Mammary epithelial cell (primary cell): ENCODE measurements at regions not wholly inside any gene's neighbourhood (a gene's known extent, or its start where the extent isn't known, plus 50 kb on each side); places are given as distances from the start of the nearest gene placed in this dataset.

Source experiments
- EZH2 ChIP-seq: IDR thresholded peaks from 2 replicates; pipeline ENCODE4 v1.6.1; 2012; ENCODE audit warnings: low read length, inconsistent platforms, borderline replicate concordance
- TF ChIP-seq, protein P1 (sequence below), 2 donors: IDR thresholded peaks in 1 of 2; conservative IDR thresholded peaks in 1 of 2; 2 replicates each; pipeline ENCODE4 v1.5.1; 2011 to 2012; ENCODE audit warnings: inconsistent platforms in 2 of 2, low read length in 2 of 2, mild to moderate bottlenecking in 2 of 2, control low read depth in 1 of 2, low read depth in 1 of 2; ENCODE audit not compliant: insufficient read depth in 1 of 2; ENCODE audit errors: extremely low read depth in 1 of 2

DNA sequence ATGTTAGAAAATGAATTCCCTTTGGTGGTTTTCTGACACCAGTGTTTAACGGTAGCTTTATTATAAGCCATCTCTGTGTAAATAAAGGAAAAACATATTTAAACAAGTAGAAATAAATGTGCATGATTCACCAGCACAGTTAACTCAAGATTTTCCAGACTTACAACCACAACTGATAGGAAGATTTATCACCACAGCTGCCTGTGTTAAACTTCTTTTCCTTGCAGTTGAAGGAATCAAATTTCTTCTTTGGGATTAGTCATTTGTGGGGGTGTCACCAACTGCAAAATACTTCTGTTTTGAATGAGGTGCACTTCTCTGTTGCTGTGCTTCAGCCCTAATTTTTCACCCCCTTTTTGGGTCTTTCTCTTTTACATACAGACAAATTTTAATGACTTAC, 128.1 kb upstream of the STK26 start:
- TF ChIP-seq EZH2: no peak
- TF ChIP-seq, protein P1, sequence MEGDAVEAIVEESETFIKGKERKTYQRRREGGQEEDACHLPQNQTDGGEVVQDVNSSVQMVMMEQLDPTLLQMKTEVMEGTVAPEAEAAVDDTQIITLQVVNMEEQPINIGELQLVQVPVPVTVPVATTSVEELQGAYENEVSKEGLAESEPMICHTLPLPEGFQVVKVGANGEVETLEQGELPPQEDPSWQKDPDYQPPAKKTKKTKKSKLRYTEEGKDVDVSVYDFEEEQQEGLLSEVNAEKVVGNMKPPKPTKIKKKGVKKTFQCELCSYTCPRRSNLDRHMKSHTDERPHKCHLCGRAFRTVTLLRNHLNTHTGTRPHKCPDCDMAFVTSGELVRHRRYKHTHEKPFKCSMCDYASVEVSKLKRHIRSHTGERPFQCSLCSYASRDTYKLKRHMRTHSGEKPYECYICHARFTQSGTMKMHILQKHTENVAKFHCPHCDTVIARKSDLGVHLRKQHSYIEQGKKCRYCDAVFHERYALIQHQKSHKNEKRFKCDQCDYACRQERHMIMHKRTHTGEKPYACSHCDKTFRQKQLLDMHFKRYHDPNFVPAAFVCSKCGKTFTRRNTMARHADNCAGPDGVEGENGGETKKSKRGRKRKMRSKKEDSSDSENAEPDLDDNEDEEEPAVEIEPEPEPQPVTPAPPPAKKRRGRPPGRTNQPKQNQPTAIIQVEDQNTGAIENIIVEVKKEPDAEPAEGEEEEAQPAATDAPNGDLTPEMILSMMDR (conservative IDR thresholded peaks at IDR 0.05 in 1 of 2, IDR thresholded peaks at IDR 0.05 in 1 of 2; ENCODE audit: extremely low read depth in 1 of 2, insufficient read depth in 1 of 2, low read depth in 1 of 2, low read length in 2 of 2): no peak
